EH (cell line): ENCODE measurements at regions not wholly inside any gene's neighbourhood (a gene's known extent, or its start where the extent isn't known, plus 50 kb on each side); places are given as distances from the start of the nearest gene placed in this dataset.
"Not testable (repeated sequence)": the region's sequence is repeated elsewhere in the genome, so short reads cannot be mapped to it uniquely, and the experiment has no call there.

Source experiments
- DNase-seq: peaks from one replicate; pipeline ENCODE4 v3.0.0-alpha.2; 2015; ENCODE audit warnings: low read depth

DNA sequence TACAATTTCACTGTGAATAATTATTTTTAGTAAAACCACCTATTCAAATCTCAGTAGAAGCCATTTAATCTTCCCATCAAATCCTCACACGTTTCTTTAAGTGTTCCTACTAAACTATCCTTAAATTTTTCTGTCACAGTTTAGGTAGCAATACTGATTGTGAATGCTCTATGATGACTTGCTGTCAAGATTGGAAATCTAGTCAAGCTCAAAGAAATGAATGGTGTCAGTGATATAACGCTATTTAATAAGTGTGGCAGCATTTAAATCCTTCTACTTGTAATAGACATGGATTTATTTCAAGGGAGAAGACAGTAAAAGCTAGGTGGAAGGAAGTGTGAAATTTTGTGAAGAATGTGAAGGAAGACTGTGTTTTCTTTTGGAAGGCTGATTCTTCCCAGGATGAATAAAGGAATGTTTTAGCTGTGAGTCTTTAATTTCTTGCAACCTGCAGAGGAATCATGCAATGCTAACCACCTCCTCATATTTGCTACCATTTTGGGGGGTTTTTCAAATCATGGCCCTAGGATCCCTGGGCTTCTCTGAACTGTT, 936.7 kb upstream of the NEGR1 start:
- DNase-seq: no peak

DNA sequence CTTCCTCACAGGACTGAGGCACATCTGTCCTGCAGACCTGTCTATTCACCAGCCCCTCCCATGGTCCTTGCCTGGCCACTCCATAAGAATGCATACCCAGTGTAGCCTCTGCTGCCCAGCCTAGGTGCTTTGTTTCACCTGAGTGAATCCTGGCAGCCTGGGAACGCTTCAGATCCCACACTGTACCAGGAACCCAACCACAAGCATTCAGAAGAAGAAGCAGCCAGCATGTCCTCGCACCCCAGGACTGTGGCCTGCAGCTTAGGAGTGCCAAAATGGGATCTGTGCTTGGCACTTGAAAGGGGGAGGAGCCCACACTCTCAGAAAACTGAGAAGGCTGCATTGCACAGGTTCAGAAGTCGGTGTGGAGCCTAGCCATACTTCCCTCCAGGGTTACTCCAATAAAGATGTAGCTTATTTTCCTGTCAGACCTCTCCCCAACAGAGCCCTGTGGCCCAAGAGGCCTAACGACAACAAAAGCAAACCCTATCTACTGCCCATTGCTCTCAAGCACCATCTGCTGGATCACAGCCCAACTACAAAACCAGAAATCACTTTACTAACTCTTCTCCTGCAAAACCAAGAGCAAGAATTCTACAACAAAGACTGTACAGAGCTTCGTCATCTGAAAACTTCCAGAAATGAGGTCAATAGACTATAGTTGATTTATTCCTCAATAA, 923.1 kb upstream of the NEGR1 start:
- DNase-seq: no peak

DNA sequence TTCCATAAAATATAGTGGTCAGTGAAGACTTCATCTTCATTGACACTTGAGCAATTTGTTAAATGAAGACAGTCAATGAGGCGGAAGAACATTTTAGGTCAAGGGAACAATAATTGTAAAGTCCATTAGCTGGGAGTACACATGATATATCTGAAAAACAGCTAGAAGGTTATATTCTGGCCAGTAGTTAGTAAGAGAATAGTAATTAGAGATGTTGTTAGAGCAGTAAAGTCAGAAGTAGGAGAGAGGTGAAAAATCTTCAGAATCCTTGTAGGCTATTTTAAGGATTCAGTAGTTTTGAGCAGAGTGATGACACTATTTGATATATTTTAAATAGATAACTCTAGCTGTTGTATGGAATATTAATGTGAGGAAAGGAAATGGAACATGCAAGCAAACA, 915.6 kb upstream of the NEGR1 start:
- DNase-seq: no peak

DNA sequence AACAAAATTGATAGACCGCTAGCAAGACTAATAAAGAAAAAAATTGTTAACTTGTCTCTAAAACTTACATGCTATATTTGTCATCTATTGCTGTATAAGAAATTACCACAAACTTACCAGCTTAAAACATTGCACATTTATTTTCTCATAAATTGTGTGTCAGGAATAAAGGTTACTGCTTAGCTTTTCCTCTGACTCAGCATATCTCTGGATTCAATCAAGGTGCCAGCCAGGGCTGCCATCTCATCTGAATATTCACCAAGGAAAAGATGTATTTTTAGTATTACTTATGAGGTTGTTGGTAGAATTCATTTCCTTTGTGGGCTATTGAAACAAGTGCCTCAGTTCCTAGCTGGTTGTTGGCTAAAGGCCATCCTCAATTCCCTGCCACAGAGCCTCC, 912.6 kb upstream of the NEGR1 start:
- DNase-seq: no peak

DNA sequence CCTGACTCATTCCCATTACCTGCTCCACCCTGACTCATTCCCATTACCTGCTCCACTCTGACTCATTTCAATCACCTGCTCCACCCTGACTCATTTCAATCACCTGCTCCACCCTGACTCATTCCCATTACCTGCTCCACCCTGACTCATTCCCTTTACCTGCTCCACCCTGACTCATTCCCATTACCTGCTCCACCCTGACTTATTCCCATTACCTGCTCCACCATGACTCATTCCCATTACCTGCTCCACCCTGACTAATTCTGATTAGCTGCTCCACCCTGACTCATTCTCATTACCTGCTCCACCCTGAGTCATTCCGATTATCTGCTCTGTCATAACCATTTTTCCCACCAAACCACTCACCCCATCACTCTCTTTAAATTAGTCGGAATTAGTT, 901.2 kb upstream of the NEGR1 start:
- not testable (repeated sequence) for DNase-seq

DNA sequence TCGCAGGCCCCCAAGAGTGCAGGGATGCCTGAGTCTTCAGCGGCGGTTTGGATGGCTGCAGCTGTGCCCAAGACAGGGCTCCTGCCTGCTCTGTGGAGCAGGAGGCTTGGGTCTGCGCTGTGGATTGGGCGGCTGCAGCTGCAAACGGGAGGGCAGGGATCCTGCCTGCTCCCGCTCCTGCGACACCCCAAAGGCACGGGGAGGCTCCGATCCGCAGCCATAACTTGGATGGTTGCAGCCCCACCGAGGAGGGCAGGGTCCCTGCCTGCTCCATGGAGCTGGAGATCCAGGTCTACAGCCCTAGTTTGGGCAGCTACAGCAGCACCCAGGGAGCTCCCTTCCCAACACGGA, 898.8 kb upstream of the NEGR1 start:
- no peak for DNase-seq

DNA sequence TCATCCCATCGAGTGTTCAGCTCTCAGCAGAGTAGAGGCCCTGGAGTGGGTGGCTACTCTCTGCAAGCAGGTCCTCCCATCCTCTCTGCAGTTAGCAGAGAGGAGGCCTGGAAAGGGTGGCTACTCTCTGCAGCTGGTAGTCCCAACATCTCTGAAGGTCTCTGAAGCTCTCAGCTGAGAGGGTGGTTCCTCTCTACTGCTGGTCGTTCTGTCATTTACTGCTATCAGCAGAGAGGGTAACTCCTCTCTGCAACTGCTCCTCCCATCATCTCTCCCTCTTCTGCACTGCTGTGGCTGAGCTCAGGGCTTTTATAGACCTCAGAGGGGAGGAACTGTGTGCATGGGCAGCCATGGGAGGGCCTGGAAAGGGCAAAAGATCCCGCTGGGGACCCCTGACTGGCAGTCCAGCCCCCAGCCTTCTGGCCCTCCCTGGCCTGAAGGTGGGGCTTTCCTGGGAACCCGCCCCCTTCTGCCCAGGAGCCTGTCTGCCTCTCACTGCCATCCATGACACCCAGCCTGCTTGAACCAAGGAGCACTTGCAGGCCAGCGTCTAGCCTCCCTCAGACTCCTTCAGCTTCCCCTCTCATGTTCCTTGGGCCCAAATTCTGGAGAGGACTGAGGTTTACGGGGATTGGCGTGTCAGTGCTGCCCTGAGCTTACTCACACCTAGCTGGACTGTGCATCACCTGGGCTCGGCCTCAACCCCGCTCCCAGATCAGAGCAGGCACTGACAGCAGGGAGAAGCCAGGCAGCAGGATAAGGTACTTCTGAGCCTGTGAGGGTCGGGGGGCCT, 898.3 kb upstream of the NEGR1 start:
- no peak for DNase-seq

DNA sequence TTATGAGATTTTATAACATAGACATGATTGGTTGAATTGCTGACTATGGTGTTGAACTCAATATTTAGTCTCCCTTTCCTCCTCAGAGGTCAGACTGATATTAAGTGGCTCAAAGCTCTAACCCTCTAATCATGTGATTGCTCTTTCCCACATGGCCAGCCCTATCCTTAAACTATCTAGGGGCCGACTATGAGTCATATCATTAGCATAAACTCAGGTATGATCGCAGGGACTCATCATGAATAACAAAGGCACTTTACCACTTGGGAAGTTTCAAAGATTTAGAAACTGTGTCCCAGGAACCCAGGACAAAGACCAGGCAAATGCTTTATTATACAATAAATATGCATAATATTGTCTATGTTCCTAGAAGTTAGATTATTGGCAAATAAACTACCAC, 894.6 kb upstream of the NEGR1 start:
- no peak for DNase-seq

DNA sequence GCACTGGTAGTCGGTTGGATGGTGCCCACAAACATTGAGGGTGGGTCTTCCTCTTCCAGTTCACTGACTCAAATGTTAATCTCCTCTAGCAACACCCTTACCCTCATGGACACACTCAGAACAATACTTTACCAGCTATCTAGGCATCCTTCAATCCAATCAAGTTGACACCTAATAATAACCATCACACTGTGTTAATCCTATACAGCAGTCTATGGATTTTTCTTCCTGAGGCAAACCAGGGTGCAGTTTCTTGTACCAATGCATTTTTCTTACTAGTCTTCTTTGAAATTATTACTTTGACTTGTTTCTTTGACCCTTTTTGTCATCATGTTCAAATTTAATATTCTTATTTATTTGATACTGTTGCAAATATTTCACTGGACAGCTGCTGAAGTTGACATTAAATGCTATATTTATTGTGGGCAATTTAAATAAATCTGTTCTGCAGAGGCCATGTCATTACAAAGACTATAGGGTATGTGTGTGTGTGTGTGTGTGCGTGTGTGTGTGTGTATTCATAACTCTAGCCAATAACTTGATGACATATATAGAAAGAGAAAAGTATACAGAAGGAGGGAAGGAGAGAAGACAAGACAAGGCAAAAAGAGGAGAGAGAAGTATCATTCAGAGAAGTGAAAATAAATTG, 884.8 kb upstream of the NEGR1 start:
- no peak for DNase-seq

DNA sequence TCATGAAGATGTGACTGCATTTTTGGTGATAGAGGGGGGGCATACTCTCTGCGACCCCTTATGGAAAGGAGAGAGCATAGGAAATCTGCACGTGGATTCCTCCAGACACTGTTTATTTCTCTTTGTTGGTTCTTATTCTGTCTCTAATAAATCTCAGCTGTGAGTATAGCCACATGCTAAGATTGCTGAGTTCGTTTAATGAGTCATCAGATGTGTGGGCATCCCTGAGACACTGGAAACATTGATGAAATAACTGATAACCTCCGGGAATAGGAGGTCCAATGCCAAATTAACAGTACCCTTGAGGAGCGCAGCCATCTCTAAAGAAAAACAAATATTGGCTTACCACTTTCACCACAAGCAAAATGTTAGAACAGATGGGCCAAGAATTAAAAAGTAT, 880.2 kb upstream of the NEGR1 start:
- no peak for DNase-seq

DNA sequence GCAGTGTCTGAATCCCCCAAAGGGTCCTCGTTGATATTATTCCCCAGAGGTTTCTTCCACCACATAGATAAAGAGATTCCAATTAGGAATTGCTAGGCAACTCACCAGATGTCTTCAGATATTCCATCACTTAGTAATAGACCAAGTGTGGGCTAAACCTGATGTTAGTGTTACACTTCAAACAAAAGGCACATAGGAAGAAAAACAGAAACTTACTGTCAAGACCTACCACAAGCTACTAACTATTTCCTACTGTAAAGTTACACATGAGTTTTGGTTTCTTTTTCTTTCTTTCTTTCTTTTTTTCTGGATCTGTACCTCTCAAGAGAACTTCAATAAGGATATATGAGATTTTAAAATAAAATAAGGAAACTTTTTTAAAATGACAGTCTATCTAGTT, 879.1 kb upstream of the NEGR1 start:
- no peak for DNase-seq

DNA sequence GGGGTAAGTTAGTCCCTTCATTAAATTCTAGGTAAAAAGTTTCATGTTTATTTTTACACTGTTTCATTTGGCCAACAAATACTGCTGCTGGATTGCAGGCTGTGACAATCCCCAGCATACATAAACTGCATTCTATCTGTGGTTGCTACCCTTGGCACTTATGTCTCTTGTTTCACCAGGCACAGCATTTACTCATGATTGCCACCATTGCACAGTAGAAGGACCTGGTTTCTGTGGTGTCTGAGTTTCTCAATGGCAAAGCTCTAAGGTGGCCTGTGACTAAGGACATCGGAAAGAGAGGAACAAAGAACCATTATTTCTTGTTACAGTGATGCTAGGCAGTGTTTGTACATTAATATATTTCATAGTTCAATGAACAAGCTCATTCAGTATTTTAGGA, 878.4 kb upstream of the NEGR1 start:
- DNase-seq: no peak

DNA sequence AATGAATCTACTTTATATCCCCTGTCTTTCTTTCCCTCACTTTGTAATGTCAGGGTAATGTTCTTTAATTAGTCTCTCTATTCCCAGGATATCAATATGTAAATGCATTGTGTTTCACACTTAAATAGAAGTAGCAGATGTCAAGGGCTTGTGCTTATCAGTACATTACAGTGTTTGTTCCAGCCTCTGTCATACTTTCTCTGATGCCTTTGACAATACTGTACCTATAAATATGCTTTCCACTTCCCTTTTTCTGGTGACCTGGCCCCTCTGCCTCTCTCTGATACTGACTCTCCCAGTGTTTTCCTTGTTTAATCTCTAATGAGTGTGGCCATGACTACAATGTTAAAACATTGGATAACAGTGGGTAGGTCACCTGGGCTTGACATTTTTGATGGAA, 862.0 kb upstream of the NEGR1 start:
- DNase-seq: no peak

DNA sequence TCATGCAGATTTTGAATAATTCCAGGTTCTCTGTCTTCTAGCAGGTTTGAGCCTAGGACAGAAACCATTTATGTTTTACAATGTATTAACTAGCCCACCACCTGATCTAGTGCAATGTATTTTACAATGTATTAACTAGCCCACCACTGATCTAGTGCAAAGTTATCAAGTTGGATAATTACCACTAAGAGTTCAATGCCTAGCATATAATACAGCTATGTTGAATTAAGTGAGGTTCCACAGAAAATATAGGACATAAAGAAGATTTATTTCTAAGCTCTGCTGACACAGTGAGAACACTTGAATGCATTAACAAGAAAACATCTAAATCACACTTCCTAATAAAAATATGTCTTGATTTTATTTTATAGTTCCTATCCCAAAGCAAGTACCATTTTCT, 854.6 kb upstream of the NEGR1 start:
- DNase-seq: no peak

DNA sequence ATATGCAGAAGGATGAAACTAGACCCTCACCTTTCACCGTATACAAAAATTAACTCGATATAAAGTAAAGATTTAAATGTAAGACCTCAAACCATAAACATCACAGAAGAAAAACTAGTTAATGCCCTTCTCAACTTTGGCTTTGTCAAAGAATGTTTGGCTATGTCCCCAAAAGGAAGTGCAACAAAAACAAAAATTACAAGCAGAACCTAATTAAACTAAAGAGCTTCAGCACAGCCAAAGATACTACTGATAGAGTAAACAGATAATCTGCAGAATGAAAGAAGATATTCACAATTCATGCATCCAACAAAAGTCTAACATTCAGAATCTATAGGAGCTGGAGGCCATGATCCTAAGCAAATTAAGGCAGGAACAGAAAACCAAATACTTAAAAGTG, 824.6 kb upstream of the NEGR1 start:
- DNase-seq: no peak

DNA sequence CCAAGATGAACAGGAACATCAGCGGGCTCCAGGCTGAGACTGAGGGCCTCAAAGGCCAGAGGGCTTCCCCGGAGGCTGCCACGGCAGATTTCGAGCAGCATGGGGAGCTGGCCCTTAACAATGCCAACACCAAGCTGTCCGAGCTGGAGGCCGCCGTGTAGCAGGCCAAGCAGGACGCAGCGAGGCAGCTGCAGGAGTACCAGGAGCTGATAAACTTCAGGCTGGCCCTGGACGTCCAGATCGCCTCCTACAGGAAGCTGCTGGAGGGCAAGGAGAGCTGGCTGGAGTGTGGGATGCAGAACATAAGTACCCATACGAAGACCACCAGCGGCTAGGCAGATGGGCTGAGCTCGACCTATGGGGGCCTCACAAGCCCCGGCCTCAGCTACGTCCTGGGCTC, 823.4 kb upstream of the NEGR1 start:
- no peak for DNase-seq

DNA sequence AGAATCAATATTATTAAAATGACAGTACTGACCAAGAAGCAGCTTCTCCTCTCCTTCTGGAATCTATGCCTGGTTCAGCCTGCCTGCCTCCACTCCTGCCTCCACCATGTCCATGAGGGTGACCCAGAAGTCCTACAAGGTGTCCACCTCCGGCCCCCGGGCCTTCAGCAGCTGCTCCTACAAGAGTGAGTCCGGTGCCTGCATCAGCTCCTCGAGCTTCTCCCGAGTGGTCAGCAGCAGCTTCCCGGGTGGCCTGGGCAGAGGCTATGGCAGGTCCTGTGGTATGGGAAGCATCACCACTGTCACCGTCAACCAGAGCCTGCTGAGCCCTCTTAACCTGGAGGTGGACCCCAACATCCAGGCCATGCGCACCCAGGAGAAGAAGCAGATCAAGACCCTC, 822.4 kb upstream of the NEGR1 start:
- DNase-seq: no peak

DNA sequence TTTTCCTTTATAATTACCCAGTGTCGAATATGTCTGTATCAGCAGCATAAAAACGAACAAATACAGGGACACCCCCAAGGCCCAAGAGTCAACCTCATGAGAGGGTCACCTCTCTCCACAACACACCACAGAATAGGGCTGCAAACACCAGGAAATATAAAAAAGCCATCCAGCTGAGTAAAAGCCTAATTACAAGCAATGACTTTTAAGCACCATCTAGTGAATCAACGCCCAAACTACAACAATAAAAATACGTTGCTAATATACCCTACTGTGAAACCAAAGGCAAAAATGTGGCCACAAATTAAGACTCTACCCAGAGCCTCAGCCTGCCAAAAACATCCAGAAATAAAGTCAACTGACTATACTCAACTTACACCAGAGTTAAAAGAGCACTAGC, 817.9 kb upstream of the NEGR1 start:
- DNase-seq: no peak

DNA sequence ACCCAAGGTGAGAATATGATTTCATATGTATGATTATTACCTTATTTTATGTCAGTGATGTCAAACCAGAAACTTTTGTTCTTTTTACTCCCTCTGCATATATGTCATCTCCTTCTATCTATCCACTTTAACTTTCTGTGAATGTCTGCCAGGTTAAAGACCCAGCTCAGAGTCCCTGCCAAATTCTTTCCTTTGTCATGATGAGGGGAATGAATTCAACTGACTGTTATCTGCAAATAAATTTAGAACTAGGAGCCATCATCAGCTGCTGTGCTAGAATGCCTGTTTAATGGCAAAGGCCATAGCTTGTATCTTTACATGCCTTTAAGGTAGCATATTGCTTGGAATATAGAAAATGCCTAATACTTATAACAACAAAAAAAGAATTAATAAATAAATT, 815.6 kb upstream of the NEGR1 start:
- no peak for DNase-seq

DNA sequence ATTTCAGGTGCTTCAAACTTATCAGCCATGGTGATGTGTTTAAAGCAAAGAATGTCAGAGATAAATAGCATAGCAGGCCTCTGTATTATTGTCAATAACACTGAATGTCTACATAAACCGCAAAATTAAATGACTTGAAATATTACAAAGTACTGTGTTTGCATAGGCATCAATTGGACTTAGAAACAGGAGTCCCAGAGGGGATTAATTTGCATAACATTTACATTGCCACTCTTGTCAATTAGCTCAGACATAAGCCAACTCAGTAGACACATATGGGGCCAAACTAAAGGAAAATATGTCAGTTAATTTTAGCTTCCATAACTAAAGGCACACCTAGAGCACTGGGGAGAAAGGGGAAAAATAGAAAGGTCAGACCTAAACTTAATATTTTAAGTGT, 814.5 kb upstream of the NEGR1 start:
- DNase-seq: no peak

DNA sequence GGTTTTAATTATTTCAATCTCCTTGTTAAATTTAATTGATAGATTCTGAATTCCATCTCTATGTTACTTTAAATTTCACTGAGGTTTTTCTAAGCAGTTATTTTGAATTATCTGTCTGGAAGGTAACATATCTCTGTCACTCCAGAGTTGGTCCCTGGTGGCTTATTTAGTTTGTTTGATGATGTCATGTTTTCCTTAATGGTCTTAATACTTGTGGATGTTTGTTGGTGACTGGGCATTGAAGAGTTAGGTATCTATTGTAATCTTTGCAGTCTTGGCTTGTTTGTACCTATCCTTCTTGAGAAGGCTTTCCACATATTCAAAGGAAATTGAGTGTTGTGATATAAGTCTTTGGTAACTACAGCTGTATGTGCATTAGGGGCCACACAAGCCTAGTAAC, 810.0 kb upstream of the NEGR1 start:
- no peak for DNase-seq

DNA sequence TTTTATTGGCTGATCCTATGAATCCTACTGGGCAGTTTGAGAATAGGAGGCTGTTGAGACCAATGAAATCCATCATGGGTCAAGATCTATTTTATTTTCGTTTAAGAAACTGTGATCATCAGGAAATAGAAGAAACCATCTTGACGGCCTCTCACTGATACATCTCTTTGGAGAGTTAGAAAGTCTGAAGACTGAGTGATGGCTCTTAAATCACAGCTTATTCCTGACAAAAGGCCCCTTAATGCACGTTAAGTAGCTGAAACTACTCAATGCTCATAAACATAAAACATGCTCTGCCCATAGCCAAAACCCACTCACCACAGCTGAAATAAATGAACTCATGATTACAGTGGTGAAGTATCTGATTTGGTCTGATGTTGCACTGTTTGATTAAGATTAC, 784.5 kb upstream of the NEGR1 start:
- DNase-seq: no peak

DNA sequence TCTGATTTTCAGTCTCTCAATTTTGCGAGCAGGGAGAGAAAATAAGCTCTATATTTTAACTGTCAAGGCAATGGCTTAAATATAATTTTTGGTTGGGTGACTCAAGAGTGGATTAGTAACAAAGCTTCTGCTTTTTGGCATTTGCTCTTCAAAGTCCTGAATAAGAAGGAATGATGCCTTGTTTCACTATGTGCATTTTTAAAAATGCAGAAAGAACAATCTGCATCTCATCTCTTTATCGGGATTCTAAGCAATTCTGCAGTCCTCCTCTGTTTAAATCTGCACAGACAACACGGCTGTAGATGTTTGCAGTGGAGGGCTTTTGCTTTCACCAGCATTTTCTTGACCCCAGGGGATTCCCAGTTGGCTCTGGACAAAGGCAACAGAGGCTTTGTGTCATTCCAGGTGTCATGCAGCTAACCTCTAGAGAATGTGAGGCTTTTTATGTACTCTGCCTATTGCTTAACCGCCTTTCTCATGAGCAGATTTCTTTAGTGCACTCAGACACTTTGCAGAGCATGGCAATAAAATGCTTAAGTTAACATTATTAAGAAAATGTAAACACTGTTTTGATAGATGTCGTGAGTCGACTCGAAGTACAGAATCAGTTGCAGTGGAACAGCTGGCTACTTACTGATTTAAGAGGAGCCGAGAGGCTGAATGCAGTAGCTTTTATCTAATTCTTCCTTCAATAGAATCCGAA, 783.2 kb upstream of the NEGR1 start:
- no peak for DNase-seq
